H54 (cell line): ENCODE measurements at regions not wholly inside any gene's neighbourhood (a gene's known extent, or its start where the extent isn't known, plus 50 kb on each side); places are given as distances from the start of the nearest gene placed in this dataset.
"Not testable (repeated sequence)": the region's sequence is repeated elsewhere in the genome, so short reads cannot be mapped to it uniquely, and the experiment has no call there.

ENCODE experiments used
- DNase-seq: peaks from one replicate; pipeline ENCODE4 v3.0.0; 2011; ENCODE audit warnings: low spot score, mixed read lengths; ENCODE audit not compliant: insufficient read length
- FAIRE-seq: peaks from 3 replicates; lab custom pipeline; 2011; peaks lifted over from hg19 to GRCh38; lab: Jason Lieb, UNC
- POLR2A ChIP-seq: IDR thresholded peaks from 2 replicates; pipeline ENCODE4 v1.6.1; 2011; ENCODE audit warnings: low read depth, mild to moderate bottlenecking, low read length

DNA sequence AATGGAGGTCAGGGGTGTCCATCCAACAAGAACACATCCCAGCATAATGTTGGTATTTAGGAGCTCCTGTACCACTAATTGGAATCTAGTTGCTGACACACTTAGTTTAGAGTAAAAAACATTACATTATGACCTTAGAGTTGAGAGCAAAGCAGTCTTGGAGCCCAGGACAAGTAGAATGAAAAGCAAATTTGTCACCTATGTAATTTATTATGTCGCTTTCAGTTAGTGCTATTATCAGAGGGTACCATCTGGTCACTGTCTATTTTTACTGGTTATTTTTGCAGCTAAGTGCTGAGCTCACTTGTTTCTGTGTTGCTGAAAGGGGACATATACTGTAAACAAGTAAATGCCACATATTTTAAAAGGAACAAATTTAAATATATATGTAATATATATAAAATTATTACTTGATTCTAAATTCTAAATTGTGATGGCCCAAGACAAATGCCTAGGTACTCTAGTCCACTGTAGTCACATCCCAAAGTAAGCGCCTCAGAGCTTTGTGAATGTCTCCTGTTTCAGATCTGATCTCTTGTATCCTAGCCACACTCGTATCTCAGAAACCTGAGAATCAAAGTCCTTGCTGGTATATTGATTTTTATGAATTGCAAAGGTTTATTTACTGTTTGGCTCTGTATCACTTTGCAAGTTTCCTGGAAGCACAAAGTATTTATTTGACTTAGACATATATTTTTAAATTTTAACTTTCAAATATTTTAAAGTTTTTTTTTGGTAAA lies 148.6 kb upstream of the MAN1A1 start:
- no peak for DNase-seq
- no peak for TF ChIP-seq POLR2A
- FAIRE-seq: no peak

DNA sequence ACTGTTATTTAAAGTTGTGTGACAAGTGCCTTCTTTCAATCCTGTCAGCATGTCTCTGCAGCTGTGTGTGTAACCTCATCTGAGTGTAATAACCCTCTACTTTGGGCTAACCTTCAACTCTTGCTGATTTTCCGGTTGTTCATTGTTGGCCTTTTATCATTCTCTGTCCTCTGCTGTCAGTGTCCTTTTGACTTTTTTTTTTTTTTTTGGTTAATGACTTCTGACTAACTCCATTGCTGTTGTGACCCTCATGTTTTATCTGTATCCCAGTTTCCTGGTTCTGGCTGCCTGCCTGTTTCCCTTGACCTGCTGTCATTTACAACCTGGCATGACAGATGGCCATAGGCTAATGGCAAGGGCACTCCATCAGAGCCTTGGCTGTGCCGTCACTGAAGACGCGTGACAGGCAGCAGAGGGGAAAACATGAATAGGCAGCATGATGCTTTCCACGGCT lies 145.7 kb upstream of the MAN1A1 start:
- TF ChIP-seq POLR2A: no peak
- DNase-seq (no peak), FAIRE-seq (no peak)

DNA sequence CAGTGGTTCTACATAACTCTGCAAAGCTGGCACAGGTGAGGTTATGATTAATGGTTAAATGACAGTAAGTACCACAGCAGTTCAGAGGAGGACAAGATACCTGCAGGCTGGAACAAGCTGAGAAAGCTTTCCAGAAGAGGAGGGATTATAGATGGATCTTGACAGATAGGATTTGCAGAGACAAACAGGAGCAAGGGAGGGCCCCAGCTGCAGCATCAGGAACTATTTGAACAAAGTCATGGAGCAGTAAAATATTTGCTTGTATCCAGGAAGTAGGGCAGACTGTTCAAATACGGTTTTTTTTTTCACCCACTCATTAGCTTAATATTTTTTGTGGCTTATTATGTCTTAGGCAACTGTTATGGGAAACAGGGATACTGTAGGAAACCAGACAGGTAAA lies 144.4 kb upstream of the MAN1A1 start:
- FAIRE-seq: no peak
- TF ChIP-seq POLR2A: no peak
- no peak for DNase-seq

DNA sequence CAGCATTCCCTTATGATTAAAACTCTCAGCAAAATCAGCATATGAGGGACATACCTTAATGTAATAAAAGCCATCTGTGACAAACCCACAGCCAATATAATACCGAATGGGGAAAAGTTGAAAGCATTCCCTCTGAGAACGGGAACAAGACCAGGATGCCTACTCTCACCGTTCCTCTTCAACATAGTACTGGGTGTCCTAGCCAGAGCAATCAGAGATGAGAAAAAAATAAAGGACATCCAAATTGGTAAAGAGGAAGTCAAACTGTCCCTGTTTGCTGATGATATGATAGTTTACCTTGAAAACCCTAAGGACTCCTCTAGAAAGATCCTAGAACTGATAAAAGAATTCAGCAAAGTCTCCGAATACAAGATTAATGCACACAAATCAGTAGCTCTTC lies 141.6 kb upstream of the MAN1A1 start:
- not testable (repeated sequence) for FAIRE-seq, DNase-seq

DNA sequence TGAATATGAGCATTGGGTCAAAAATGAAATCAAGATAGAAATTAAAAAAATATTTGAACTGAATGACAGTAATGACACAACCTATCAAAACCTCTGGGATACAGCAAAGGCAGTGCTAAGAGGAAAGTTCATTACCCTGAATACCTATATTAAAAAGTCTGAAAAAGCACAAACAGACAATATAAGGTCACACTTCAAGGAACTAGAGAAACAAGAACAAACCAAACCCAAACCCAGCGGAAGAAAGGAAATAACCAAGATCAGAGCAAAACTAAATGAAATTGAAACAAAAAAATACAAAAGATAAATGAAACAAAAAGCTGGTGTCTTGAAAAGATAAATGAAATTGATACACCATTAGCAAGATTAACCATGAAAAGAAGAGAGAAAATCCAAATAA lies 140.5 kb upstream of the MAN1A1 start:
- not testable (repeated sequence) for DNase-seq, FAIRE-seq

DNA sequence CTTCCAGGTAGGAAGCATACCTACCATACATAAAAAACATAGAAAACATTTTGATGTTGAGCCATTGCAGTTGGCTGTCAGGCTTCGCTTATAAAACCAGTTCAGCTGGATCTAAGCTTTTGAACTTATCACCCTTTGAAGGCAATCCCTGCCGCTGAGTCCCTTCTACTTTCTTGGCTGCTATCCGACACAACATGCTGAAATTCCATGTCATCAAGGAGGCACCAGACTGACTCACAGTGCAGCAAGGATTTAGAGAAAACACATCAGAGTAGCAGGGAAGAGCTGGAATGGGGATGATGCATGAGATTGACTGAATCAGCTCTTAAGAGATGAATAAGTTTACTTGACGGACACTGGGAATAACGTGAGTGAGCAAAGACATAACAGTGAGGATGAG lies 135.0 kb upstream of the MAN1A1 start:
- FAIRE-seq (peak; percentile 97), DNase-seq (peak; percentile 19)
- no peak for TF ChIP-seq POLR2A

DNA sequence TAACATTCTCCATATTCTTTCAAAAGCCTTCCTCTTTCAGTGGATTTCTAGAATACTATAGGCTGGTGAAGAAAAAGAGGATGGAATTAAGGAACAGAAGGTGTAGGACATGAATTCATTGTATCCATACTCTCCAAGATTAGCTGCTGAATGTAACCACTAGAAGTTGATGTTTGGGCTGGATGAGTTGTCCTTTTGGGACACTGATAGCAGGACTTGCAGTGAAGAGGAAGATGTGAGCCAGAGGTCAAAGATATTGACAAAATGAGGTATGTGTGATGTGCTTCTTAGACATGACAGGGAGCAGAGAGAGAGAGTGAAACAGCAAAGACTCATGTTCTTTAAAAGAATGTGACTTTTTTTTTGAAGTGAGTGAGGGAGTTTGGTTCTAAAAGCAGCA lies 134.3 kb upstream of the MAN1A1 start:
- DNase-seq (no peak), FAIRE-seq (no peak)
- no peak for TF ChIP-seq POLR2A

DNA sequence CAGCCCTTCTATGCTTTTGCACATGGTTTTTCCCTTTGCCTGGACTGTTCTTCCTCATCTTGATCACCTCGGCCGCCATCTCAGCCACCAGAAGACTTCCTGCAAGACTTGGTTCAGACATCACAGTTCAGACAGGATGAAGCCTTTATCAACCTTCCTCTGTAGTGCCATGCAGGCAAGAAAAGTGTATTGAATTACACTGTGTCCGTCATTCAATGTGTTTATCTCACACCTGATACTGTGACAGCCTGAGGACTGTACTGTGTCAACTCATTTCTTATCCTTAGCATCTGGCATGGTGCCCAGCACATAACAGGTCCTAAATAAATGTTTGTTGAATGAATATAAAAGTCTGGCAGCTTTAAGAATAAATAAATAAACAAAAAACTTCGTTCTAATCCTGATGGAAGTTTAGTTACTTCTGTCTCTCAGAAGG lies 133.3 kb upstream of the MAN1A1 start:
- TF ChIP-seq POLR2A: no peak
- FAIRE-seq (no peak), DNase-seq (no peak)

DNA sequence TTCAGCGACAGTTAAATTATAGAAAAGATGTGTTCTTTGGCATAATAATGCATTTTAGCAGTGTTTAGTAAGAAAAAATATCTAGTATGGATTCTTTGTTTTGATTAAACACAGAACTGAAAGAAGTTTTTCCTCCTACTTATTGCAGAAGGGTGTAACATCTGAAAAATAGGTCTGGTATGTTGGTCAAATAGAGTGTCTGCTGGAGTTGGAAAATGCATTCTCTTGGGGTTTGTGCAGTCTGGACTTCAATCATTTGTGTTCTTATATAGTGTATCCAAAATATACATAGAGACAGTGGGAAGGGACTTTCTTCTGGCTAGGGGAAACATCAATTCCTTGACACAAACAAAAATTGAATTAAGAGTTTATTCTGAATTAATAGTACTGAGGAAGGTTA lies 132.4 kb upstream of the MAN1A1 start:
- TF ChIP-seq POLR2A: no peak
- DNase-seq: no peak
- FAIRE-seq: no peak

DNA sequence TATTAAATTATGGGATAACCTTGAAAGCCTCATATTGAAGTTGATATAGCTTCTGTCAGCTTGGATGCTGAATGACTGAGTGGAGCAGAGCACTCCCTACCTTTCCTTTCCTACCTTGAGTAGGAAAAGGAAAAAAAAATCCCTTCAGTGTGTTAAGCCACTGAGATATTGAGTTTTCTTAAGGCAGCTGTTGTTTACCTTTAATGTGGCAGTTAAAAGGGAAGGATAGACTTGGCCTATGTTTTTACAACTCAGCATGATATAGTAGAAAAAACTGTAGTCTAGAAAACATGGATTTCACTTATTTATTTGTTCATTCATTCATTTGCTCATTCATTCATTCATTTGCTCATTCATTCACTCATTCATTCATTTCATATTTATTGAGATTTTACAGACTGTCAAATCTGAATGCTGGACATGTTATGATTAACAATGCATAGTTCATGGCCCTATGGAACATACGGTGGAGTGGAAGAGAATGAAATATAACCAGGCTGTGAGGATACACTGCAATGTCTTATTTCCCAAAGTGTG lies 131.5 kb upstream of the MAN1A1 start:
- FAIRE-seq (no peak), DNase-seq (no peak)
- no peak for TF ChIP-seq POLR2A

DNA sequence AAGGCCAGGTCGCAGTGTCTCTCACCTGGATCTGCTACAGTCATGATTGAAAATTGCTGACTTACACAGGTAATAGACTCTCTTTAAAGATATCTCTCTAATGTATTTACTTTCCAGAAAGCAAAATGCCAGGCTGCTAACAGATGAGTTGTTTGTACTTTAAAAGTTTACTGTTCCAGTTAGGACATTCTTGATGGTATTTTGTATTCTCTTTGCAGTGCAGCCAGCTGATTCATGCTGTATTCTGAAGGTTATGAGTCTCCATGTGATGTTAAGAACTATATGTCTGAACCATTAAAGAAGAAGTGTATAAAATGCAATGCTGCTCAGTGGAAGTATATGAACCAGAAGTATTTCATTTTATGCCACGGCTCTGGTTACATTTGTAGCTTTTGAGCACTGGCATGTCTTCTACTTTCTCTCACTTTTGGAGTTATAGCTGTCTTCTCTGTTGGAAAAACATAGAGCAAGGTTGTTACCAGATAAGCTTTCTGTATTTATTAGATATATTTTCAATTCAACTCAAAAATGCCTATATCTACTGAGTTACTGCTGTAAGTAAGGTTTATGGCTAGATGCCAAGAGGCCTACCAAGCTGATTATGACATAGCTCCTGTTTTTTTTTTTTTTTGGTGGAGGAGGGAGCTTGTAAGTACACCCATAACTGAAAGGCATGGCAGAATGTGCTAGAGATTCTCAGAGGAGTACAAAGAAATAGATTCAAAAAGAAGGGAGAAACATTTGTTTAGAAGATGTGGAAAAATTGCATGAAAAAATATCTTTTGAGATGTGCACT lies 130.5 kb upstream of the MAN1A1 start:
- FAIRE-seq (no peak), DNase-seq (no peak)
- no peak for TF ChIP-seq POLR2A

DNA sequence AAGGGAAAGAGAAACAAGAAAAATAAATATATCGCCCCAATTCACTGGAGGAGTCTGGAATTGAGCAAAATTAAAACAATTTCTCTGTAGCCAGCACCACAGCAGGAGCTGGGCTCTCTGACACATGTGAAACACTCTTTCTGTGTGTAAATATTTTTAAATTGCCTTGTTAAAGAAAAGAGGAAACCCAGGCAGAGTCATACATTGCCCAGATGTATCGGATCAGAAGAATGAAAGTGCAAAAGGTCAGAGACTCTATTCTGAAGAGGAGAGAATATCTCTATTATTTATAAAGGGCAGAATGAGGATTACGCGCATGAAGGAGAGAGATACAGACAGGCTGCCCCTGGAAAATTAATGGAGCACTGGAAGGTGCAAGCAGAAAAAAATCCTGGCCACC lies 127.0 kb upstream of the MAN1A1 start:
- FAIRE-seq: no peak
- no peak for TF ChIP-seq POLR2A
- DNase-seq: no peak

DNA sequence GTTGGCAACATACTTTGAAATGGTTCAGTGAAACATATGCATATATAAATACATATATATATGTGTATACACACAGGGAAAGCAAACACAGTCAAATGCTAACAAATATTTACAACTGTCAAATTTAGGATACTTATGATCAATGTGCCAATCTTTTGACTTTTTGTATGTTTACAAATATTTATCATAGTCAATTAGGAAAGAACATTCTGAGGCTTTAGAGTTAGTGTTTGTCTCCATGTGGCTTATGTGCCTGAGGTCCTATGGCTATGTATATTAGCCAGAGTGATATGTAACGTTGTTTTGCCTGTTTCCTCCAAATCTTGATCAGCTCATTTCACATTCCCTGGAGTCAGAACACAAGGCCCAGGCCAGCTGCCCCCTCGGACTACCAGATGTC lies 126.5 kb upstream of the MAN1A1 start:
- TF ChIP-seq POLR2A: no peak
- DNase-seq: no peak
- FAIRE-seq: no peak

DNA sequence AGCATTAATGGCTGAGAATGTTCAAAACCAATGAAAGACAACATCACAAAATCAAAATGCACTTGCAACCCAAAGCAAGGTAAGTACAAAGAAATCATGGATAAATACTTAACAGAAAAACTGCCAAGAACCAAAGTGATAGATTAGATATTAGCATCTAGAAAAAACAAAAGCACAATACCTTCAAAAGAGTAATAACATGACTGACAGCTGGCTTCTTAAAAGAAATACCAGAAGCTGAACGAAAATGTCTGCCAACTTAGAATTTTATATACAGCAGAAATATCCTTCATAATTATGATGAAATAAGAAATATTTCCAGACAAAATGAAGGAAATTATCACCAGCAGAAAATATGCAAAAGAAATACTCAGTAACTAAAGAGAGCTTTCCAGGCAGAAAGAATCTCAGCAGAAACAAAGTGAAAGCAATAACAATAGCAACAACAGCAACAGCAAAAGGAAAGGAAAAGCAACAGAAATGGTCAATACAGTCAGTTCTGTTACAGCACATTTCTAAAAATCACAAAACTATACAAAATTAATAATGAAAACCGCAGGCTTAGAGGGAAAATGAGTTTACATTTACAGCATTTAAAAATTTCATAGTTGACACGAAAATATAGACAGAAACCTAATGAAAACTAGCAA lies 121.5 kb upstream of the MAN1A1 start:
- no peak for DNase-seq
- FAIRE-seq: no peak
- no peak for TF ChIP-seq POLR2A
